HT1080 (cell line): ENCODE measurements at regions not wholly inside any gene's neighbourhood (a gene's known extent, or its start where the extent isn't known, plus 50 kb on each side); places are given as distances from the start of the nearest gene placed in this dataset.

Source experiments
- DNase-seq: peaks from one replicate; pipeline ENCODE4 v3.0.0-alpha.2; 2015; ENCODE audit warnings: low read depth

- peak; percentile 4 for DNase-seq
Observed at GRCh38 chrY:3775971-3776370, 197.1 kb downstream of the TGIF2LY start.
